Muscle of back (tissue), 3 donors: ENCODE measurements at regions not wholly inside any gene's neighbourhood (a gene's known extent, or its start where the extent isn't known, plus 50 kb on each side); places are given as distances from the start of the nearest gene placed in this dataset.

ENCODE experiments used
- DNase-seq, 3 donors: peaks; one replicate each; pipeline versions ENCODE4 v3.0.0 to v3.0.0-alpha.2; 2013

GRCh38 chr4:89599026-89599425, 237.9 kb downstream of the SNCA start:
- DNase-seq: no peak

- no peak for DNase-seq
Observed at GRCh38 chr4:89598602-89599001, 238.4 kb downstream of the SNCA start.

GRCh38 chr4:89595125-89595789, 241.7 kb downstream of the SNCA start:
- no peak for DNase-seq

- DNase-seq: no peak
Observed at GRCh38 chr4:89590128-89590527, 246.8 kb downstream of the SNCA start.

DNA sequence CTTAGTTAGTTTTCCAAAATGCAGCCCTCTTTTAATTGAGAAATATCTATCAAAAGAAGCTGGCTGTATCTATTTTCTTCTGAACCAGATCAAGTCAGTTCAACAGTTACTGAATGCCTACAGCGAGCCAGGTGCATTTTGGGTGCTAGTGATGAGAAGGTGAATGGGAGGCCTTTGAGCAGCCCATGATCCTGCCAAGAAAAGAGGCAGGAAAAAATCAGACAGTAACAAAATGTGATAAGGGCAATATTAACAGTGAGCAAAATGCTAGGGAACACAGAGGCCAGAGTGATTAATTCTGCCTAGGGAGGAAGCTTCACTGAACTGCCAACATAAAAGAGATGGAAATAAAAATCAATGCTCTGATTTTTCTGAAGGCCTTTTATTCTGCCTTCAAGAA, 248.5 kb downstream of the SNCA start:
- DNase-seq: no peak

DNA sequence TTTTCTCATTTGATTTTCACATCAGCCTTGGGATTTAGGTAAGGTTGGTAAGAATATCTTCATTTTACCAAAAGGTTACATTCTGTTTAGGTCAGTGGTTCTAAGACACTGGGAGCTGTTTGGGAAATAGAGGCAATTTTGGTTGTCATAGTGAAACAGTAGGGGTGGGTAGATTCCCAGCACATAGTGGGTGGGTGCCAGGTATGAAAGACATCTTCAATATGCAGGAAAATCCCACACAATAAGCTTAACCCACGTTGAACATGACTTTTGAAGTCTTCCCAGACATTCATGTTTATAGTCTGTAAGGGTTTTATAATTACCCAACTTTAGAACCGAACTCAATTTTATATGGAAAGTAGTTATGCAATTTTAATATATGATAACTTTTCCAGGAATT, 249.6 kb downstream of the SNCA start:
- DNase-seq: no peak

DNA sequence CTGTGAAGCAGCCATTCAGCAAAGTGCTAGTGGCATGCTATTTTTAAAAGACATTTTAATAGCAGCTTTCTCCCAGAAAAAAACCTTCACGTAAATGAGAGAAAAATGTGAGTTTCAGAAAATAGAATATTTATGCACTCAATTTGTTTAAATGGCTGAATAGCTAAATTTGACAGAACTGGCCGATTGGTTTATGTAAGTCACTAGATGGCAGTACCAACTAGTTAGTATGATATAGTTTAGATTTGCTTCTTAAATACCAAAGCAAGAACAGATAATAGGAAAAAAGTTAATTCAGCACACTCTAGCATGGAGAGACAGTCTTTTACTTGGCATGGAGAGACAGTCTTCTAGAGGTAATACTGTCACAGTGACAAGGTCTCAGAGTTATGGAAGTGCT, 250.1 kb downstream of the SNCA start:
- DNase-seq: no peak

DNA sequence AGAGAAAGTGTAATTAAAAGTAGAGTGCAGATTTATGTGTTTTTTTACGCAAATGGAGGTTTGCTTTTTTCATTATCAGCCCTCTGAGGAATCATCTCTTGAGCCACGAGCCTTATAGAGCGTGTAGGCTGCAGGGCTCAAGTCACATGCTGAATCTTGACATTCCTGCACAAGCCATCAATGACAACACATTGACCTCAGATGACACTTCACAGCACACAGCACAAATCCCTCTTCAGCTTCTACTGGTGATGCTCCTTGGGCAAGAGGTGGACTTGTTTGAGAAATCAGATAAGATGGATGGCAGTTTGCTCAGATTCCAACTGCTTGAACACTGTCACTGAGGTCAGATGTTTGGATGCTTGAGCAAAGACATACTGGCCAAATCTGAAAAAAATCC, 250.6 kb downstream of the SNCA start:
- DNase-seq: no peak

- DNase-seq: no peak
Observed at GRCh38 chr4:89582756-89583505, 254.0 kb downstream of the SNCA start.

DNA sequence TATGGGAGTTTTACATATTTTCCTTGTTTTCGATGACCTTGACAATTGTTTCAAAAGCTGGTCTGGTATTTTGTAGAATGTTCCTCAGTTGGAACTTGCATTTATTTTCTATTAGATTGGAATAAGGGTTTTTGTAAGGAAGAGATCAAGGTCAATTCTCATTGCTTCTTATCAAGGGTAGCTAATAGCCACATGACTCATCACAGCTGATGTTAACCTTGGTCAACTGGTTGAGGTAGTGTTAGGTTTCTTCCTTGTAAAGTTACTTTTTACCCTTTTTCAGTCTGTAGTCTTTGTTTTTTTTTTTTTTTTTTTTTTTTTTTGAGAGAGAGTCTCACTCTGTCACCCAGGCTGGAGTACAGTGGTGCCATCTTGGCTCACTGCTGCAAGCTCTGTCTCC, 257.2 kb downstream of the SNCA start:
- DNase-seq: no peak

- no peak for DNase-seq
Observed at GRCh38 chr4:89576246-89576645, 260.7 kb downstream of the SNCA start.

GRCh38 chr4:89575840-89576239, 261.1 kb downstream of the SNCA start:
- no peak for DNase-seq

DNA sequence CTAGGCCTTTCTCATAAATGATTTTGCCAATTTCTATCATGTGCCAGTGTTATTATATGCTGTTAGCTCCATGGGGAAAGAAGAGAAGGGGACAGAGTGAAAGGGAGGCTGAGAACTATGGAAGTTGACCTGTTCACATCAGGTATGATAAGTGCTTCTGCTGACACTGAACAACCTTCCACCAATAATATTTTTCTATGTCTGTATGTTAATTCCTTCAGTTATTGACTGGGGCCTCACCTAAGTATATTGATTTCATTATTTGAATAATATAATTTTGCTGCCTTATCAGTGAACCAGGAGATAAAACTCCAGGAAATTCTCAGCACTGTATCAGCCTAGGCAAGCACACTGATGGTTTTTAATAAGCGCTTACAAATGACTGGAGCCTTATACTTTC, 262.8 kb downstream of the SNCA start:
- no peak for DNase-seq

DNA sequence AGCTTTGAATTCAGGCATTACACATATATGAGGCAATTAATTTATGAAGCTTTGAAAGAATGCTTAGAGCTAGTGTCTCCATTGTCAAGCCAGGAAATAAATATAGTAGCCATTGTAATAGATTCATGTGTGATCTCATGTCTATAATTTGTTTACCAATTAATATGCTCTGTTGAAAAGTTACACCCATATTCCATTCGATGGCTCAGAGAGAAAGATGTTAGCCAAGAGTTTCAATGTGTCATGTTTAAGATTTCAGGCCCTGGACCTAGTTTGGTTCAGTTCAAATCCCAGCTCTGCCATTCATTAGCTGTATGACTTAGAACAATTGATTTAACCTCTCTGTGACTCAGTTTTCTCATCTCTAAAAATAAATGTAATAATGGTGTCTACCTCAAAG, 263.3 kb downstream of the SNCA start:
- no peak for DNase-seq

DNA sequence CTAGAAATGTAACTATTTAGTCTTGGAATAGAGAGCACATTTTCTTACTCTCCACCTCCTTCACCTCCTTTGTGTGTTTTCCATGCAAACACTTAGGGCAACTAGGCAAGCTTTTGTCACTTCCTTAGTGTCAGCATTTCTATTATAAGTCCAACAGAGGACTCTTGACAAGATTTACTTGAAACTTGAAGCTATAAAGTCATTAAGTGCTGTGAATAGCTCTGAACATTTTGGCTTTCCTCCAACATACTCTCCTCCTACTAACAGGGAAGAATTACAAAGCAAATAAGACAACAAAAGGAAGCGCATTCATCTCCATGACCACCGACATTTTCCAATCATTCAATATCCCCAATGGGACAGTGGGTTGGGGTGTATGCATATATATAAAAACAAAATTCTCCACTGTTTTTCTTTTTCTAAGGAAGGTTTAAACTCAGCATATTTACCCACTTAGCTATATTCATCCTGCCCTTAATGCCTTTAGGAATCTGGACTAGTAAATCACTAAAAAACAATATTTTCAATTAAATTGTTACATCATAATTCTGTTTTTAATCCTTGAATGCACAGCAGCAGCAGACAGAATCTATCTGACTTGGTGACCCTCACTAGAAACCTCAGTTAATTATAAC, 264.6 kb downstream of the SNCA start:
- DNase-seq: peak; percentile 3 to 35 (median 19)

- no peak for DNase-seq
Observed at GRCh38 chr4:89570931-89571330, 263.3 kb upstream of the GPRIN3 start.

DNA sequence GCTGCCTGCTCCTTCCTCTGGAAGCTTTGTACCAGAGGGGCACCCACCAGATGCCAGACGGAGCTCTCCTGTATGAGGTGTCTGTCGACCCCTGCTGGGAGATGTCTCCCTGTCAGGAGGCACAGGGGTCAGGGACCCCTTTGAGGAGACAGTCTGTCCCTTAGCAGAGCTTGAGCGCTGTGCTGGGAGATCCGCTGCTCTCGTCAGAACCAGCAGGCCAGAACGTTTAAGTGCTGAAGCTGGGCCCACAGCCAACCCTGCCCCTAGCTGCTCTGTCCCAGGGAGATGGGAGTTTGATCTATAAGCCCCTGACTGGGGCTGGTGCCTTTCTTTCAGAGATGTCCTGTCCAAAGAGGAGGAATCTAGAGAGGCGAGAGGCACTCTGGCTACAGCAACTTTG, 260.3 kb upstream of the GPRIN3 start:
- DNase-seq: no peak

DNA sequence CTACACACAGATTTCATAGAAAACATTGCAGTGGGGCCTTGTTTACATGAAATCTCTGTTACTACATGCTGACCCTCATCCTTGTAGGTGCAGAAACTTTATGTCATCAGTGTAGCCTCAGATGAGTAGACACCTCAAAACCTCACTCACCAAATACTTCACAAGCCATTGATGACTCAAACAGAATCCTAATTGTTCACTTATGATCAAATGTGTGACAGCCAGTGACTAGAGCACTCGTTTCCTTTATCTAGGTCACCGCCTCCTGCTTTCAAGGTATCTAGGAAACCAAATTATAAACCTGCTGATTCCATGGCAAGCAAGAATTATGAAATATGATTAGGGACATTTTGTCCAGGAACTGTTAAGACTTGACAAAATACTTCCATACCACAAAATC, 255.8 kb upstream of the GPRIN3 start:
- no peak for DNase-seq

DNA sequence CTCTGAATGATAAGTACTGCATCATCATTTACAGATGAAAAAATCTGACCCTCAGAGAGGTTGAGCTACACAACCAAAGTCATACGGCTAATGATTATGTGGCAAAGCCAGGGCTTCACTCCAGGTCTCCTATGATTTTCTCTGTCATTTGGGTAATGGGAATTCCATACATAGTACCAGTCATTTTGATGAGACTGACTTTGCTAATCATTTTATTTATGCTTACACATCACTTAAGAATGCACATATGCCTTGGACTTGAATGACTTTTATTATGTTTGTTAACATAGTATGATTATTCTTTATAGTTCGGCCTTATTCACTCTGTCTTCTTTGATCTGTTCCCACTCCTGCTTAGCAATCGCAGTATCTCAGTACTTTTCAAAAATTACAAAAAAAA, 255.1 kb upstream of the GPRIN3 start:
- no peak for DNase-seq

GRCh38 chr4:89561048-89561447, 253.4 kb upstream of the GPRIN3 start:
- DNase-seq: no peak

DNA sequence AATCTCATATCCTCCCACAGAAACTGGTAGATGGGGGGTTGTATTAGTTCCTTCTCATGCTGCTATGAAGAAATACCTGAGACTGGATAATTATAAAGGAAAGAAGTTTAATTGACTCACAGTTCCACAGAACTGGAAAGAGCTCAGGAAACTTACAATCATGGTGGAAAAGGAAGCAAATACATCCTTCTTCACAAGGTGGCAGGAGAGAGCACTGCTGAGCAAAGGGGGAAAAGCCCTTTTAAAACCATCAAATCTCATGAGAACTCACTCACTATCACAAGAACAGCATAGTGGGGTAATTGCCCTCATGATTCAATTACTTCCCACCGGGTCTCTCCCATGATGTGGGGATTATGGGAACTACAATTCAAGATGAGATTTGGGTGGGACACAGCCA, 250.5 kb upstream of the GPRIN3 start:
- no peak for DNase-seq

GRCh38 chr4:89556601-89557305, 249.2 kb upstream of the GPRIN3 start:
- no peak for DNase-seq

GRCh38 chr4:89551191-89551590, 243.6 kb upstream of the GPRIN3 start:
- no peak for DNase-seq
